ENCODE measurements at regions not wholly inside any gene's neighbourhood (a gene's known extent, or its start where the extent isn't known, plus 50 kb on each side); places are given as distances from the start of the nearest gene placed in this dataset.

GRCh38 chr4:163622379-163623035 lies 128.0 kb downstream of the TMA16 start:
- ATAC-seq: no peak

GRCh38 chr4:163623787-163624186 lies 129.3 kb downstream of the TMA16 start:
- ATAC-seq: no peak

- ATAC-seq: no peak
Measured at GRCh38 chr4:163624727-163625126, 130.2 kb downstream of the TMA16 start.

GRCh38 chr4:163631288-163631687 lies 136.8 kb downstream of the TMA16 start:
- ATAC-seq: no peak

GRCh38 chr4:163638909-163639308 lies 144.4 kb downstream of the TMA16 start:
- ATAC-seq: no peak

GRCh38 chr4:163649557-163650091 lies 155.1 kb downstream of the TMA16 start:
- no peak for ATAC-seq

GRCh38 chr4:163651761-163652160 lies 157.3 kb downstream of the TMA16 start:
- ATAC-seq: no peak

GRCh38 chr4:163654621-163655020 lies 160.1 kb downstream of the TMA16 start:
- no peak for ATAC-seq

- no peak for ATAC-seq
Measured at GRCh38 chr4:163660636-163661035, 166.1 kb downstream of the TMA16 start.

- ATAC-seq: no peak
Measured at GRCh38 chr4:163662768-163663167, 168.3 kb downstream of the TMA16 start.

GRCh38 chr4:163663454-163664225 lies 169.2 kb downstream of the TMA16 start:
- peak; percentile 41 to 69 for ATAC-seq

- no peak for ATAC-seq
Measured at GRCh38 chr4:163665101-163665500, 170.6 kb downstream of the TMA16 start.

- ATAC-seq: peak in 1 of 2 donors; percentile 27
Measured at GRCh38 chr4:163665521-163666331, 171.2 kb downstream of the TMA16 start.

GRCh38 chr4:163666332-163666873 lies 171.9 kb downstream of the TMA16 start:
- ATAC-seq: no peak

GRCh38 chr4:163672751-163673150 lies 178.3 kb downstream of the TMA16 start:
- ATAC-seq: no peak

- no peak for ATAC-seq
Measured at GRCh38 chr4:163673848-163674697, 179.6 kb downstream of the TMA16 start.

- no peak for ATAC-seq
Measured at GRCh38 chr4:163679189-163679588, 184.7 kb downstream of the TMA16 start.

- no peak for ATAC-seq
Measured at GRCh38 chr4:163680386-163681098, 186.1 kb downstream of the TMA16 start.

- ATAC-seq: peak; percentile 58 to 60
Measured at GRCh38 chr4:163681208-163681821, 186.8 kb downstream of the TMA16 start.

GRCh38 chr4:163688856-163689255 lies 194.4 kb downstream of the TMA16 start:
- ATAC-seq: no peak

GRCh38 chr4:163693211-163693610 lies 198.7 kb downstream of the TMA16 start:
- no peak for ATAC-seq
